ENCODE measurements at regions not wholly inside any gene's neighbourhood (a gene's known extent, or its start where the extent isn't known, plus 50 kb on each side); places are given as distances from the start of the nearest gene placed in this dataset.

GRCh38 chr16:66097751-66098150, 268.7 kb upstream of the CDH5 start:
- TF ChIP-seq SIN3A (IDR thresholded peaks at IDR 0.05; ENCODE audit: low read depth) (no peak), SRF (IDR thresholded peaks at IDR 0.05; ENCODE audit: low read depth) (no peak), ATF3 (IDR thresholded peaks at IDR 0.05) (no peak), ZFX (IDR thresholded peaks at IDR 0.05) (no peak), SP1 (IDR thresholded peaks at IDR 0.05; ENCODE audit: low read depth) (no peak)
- TF ChIP-seq, protein P1, sequence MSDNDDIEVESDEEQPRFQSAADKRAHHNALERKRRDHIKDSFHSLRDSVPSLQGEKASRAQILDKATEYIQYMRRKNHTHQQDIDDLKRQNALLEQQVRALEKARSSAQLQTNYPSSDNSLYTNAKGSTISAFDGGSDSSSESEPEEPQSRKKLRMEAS (IDR thresholded peaks at IDR 0.05), result no peak
- Histone ChIP-seq H3K4me3 (replicated peaks in 1 of 2; ENCODE audit: low read depth in 1 of 2, low read length in 2 of 2) (no peak overlapping the region), H4K20me1 (ENCODE audit: insufficient read depth) (no peaks in the 10 kb centered on the region), H3K27ac (ENCODE audit: low read depth, low read length) (no peak overlapping the region), H3K79me2 (ENCODE audit: insufficient read depth, low read length) (no peaks in the 10 kb centered on the region), H3K4me2 (ENCODE audit: low read length) (no peak overlapping the region), H3K9me2 (ENCODE audit: insufficient read depth) (no peaks in the 10 kb centered on the region), H3K27me3 (ENCODE audit: insufficient read depth, low read length) (peaks cover 5% of the 10 kb centered on the region), H2AFZ (ENCODE audit: low read depth, low read length, poor library complexity, severe bottlenecking) (no peak overlapping the region), H3K9me3 (ENCODE audit: control insufficient read depth in 1 of 2, insufficient read depth in 1 of 2, low read depth in 1 of 2, low read length in 2 of 2) (no peaks in the 10 kb centered on the region), H3K36me3 (ENCODE audit: control insufficient read depth in 1 of 2, insufficient read depth in 2 of 2, low read length in 2 of 2) (no peaks in the 10 kb centered on the region), H3K4me1 (ENCODE audit: control insufficient read depth in 1 of 2, insufficient read depth in 2 of 2, low read length in 2 of 2) (no peaks in the 10 kb centered on the region), H3K9ac (ENCODE audit: low read length) (no peak overlapping the region)
- intact Hi-C loops (cut with micrococcal nuclease), result no loop called here
- CTCF ChIA-PET, result no interaction called here
- ATAC-seq, result no peak
- DNase-seq (ENCODE audit: low read depth, low spot score), result no peak
- BruUV-seq (replicated peaks), result no TSS peak
- RAD21 ChIA-PET (ENCODE audit: low non-redundant PET in 1 of 2, low total read pairs in 2 of 2, uncharacterized antibody in 2 of 2, unreplicated experiment in 2 of 2), result no interaction called here
- POLR2A ChIA-PET, result no interaction called here

DNA sequence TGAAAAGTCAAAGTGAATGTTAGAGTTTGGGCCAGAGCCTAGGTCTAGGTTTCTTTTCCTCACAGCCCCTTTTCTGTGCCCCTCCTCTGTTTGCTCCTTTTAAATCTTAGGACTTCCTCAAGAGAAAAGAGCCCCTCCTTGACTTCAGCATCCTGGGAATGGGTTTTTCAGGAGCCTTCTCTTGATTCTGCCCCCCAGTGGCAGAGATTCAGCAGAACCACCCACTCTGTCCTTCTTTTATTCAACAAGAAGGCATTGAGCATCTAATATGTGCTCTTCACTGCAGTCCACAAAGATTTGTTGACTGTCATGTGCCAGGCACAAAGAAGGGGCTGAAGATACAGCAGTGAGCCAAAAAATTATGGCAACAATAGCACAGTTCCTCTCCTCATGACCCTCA, 270.8 kb upstream of the CDH5 start:
- no TSS peak for BruUV-seq (replicated peaks)
- Histone ChIP-seq H3K4me2 (ENCODE audit: low read length) (no peak overlapping the region), H4K20me1 (ENCODE audit: insufficient read depth) (no peaks in the 10 kb centered on the region), H2AFZ (ENCODE audit: low read depth, low read length, poor library complexity, severe bottlenecking) (no peak overlapping the region), H3K9me3 (ENCODE audit: control insufficient read depth in 1 of 2, insufficient read depth in 1 of 2, low read depth in 1 of 2, low read length in 2 of 2) (no peaks in the 10 kb centered on the region), H3K79me2 (ENCODE audit: insufficient read depth, low read length) (no peaks in the 10 kb centered on the region), H3K9ac (ENCODE audit: low read length) (no peak overlapping the region), H3K27ac (ENCODE audit: low read depth, low read length) (no peak overlapping the region), H3K27me3 (ENCODE audit: insufficient read depth, low read length) (peaks cover 12% of the 10 kb centered on the region), H3K36me3 (ENCODE audit: control insufficient read depth in 1 of 2, insufficient read depth in 2 of 2, low read length in 2 of 2) (no peaks in the 10 kb centered on the region), H3K4me1 (ENCODE audit: control insufficient read depth in 1 of 2, insufficient read depth in 2 of 2, low read length in 2 of 2) (no peaks in the 10 kb centered on the region), H3K4me3 (replicated peaks in 1 of 2; ENCODE audit: low read depth in 1 of 2, low read length in 2 of 2) (no peak overlapping the region), H3K9me2 (ENCODE audit: insufficient read depth) (no peaks in the 10 kb centered on the region)
- RAD21 ChIA-PET (ENCODE audit: low non-redundant PET in 1 of 2, low total read pairs in 2 of 2, uncharacterized antibody in 2 of 2, unreplicated experiment in 2 of 2), result no interaction called here
- DNase-seq (ENCODE audit: low read depth, low spot score), result no peak
- intact Hi-C loops (cut with micrococcal nuclease), result no loop called here
- POLR2A ChIA-PET, result no interaction called here
- CTCF ChIA-PET, result no interaction called here
- ATAC-seq, result no peak
- TF ChIP-seq SRF (IDR thresholded peaks at IDR 0.05; ENCODE audit: low read depth) (no peak), YY1 (IDR thresholded peaks at IDR 0.05; ENCODE audit: extremely low read depth, insufficient replicate concordance, low read depth, low read length) (no peak), SIN3A (IDR thresholded peaks at IDR 0.05; ENCODE audit: low read depth) (no peak), RAD21 (IDR thresholded peaks at IDR 0.05; ENCODE audit: low read depth) (no peak)
- TF ChIP-seq, protein P2, sequence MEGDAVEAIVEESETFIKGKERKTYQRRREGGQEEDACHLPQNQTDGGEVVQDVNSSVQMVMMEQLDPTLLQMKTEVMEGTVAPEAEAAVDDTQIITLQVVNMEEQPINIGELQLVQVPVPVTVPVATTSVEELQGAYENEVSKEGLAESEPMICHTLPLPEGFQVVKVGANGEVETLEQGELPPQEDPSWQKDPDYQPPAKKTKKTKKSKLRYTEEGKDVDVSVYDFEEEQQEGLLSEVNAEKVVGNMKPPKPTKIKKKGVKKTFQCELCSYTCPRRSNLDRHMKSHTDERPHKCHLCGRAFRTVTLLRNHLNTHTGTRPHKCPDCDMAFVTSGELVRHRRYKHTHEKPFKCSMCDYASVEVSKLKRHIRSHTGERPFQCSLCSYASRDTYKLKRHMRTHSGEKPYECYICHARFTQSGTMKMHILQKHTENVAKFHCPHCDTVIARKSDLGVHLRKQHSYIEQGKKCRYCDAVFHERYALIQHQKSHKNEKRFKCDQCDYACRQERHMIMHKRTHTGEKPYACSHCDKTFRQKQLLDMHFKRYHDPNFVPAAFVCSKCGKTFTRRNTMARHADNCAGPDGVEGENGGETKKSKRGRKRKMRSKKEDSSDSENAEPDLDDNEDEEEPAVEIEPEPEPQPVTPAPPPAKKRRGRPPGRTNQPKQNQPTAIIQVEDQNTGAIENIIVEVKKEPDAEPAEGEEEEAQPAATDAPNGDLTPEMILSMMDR (IDR thresholded peaks at IDR 0.05 in 2 of 3, conservative IDR thresholded peaks at IDR 0.05 in 1 of 3; ENCODE audit: borderline replicate concordance in 1 of 3, insufficient read depth in 1 of 3, low read depth in 2 of 3, low read length in 2 of 3), result peak in 2 of 3 experiments; percentile 42 to 46; a peak in 4 of 6 replicates
